Activated CD8-positive, alpha-beta memory T cell treated with anti-CD3 and anti-CD28 coated beads for 36 hours (primary cell): ENCODE measurements at regions not wholly inside any gene's neighbourhood (a gene's known extent, or its start where the extent isn't known, plus 50 kb on each side); places are given as distances from the start of the nearest gene placed in this dataset.

ENCODE experiments used
- CTCF ChIA-PET: fragments of 350-600 bp; sonication (Branson Sonifier 250); formaldehyde crosslinking; loops from one replicate; lab custom pipeline; 2021; ENCODE audit warnings: antibody characterized with exemption; lab: Charles Lee
- POLR2A ChIA-PET: fragments of 350-600 bp; sonication (Branson Sonifier 250); formaldehyde crosslinking; loops from one replicate; lab custom pipeline; 2021; ENCODE audit warnings: antibody characterized with exemption; lab: Charles Lee

- CTCF ChIA-PET: no interaction called here
- POLR2A ChIA-PET: no interaction called here
Observed at GRCh38 chr1:96473791-96474434, 247.7 kb upstream of the PTBP2 start.

- ChIA-PET CTCF (no interaction called here), POLR2A (no interaction called here)
Observed at GRCh38 chr1:96474985-96475743, 246.4 kb upstream of the PTBP2 start.

GRCh38 chr1:96475903-96476302 is 245.7 kb upstream of the PTBP2 start:
- ChIA-PET CTCF (no interaction called here), POLR2A (no interaction called here)

- POLR2A ChIA-PET: no interaction called here
- CTCF ChIA-PET: no interaction called here
Observed at GRCh38 chr1:96478228-96478627, 243.4 kb upstream of the PTBP2 start.

GRCh38 chr1:96481409-96481808 is 240.2 kb upstream of the PTBP2 start:
- POLR2A ChIA-PET: no interaction called here
- CTCF ChIA-PET: no interaction called here

- CTCF ChIA-PET: no interaction called here
- POLR2A ChIA-PET: no interaction called here
Observed at GRCh38 chr1:96482616-96483015, 239.0 kb upstream of the PTBP2 start.

GRCh38 chr1:96487394-96487793 is 234.2 kb upstream of the PTBP2 start:
- ChIA-PET CTCF (no interaction called here), POLR2A (no interaction called here)

GRCh38 chr1:96487971-96488370 is 233.6 kb upstream of the PTBP2 start:
- POLR2A ChIA-PET: no interaction called here
- CTCF ChIA-PET: no interaction called here

GRCh38 chr1:96488777-96489176 is 232.8 kb upstream of the PTBP2 start:
- ChIA-PET CTCF (no interaction called here), POLR2A (no interaction called here)

GRCh38 chr1:96492236-96492635 is 229.3 kb upstream of the PTBP2 start:
- ChIA-PET POLR2A (no interaction called here), CTCF (no interaction called here)

- CTCF ChIA-PET: no interaction called here
- POLR2A ChIA-PET: no interaction called here
Observed at GRCh38 chr1:96498744-96499340, 222.7 kb upstream of the PTBP2 start.

GRCh38 chr1:96508233-96508632 is 213.4 kb upstream of the PTBP2 start:
- CTCF ChIA-PET: no interaction called here
- POLR2A ChIA-PET: no interaction called here

- ChIA-PET CTCF (no interaction called here), POLR2A (no interaction called here)
Observed at GRCh38 chr1:96509339-96509738, 212.2 kb upstream of the PTBP2 start.

- ChIA-PET POLR2A (no interaction called here), CTCF (no interaction called here)
Observed at GRCh38 chr1:96509951-96510350, 211.6 kb upstream of the PTBP2 start.

- ChIA-PET CTCF (no interaction called here), POLR2A (no interaction called here)
Observed at GRCh38 chr1:96510391-96510790, 211.2 kb upstream of the PTBP2 start.

GRCh38 chr1:96510911-96511310 is 210.7 kb upstream of the PTBP2 start:
- ChIA-PET POLR2A (no interaction called here), CTCF (no interaction called here)

GRCh38 chr1:96513136-96513535 is 208.4 kb upstream of the PTBP2 start:
- ChIA-PET POLR2A (no interaction called here), CTCF (no interaction called here)

- CTCF ChIA-PET: no interaction called here
- POLR2A ChIA-PET: no interaction called here
Observed at GRCh38 chr1:96515430-96515829, 206.2 kb upstream of the PTBP2 start.

- POLR2A ChIA-PET: no interaction called here
- CTCF ChIA-PET: no interaction called here
Observed at GRCh38 chr1:96515925-96516324, 205.7 kb upstream of the PTBP2 start.

- ChIA-PET CTCF (no interaction called here), POLR2A (no interaction called here)
Observed at GRCh38 chr1:96519851-96520578, 201.6 kb upstream of the PTBP2 start.

GRCh38 chr1:96520579-96520947 is 201.0 kb upstream of the PTBP2 start:
- ChIA-PET CTCF (no interaction called here), POLR2A (no interaction called here)
